ENCODE measurements at regions not wholly inside any gene's neighbourhood (a gene's known extent, or its start where the extent isn't known, plus 50 kb on each side); places are given as distances from the start of the nearest gene placed in this dataset.
A peak's percentile ranks its signal among the peaks of the same experiment; 100 is the strongest.

DNA sequence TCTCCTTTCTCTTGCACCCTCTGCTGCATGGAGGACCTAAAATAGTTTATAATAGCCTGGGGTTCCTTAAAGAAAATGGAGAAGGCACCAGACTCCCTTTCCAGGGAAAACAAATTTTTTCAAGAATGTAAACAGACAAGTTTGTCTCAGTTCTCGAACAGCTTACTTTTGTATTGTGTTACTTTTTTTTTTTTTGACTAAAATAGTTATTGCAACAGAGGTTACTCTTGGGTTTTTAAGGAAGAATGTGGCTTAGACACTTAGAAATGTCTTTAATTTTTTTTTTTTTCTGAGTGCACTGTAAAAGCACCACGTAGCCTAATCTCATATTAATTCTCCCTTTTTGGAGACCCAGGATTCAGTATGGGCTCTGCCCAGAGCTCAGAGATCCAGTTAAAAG, 148.7 kb upstream of the CARMIL1 start:
- no peaks in the 10 kb centered on the region for H3K27me3 ChIP-seq (ENCODE audit: control insufficient read depth in 3 of 3, insufficient read depth in 3 of 3, low read length in 2 of 3)
- peaks cover 0 to 5% (median 0%) of the 10 kb centered on the region in 4 donors for H3K9me3 ChIP-seq (ENCODE audit: control insufficient read depth in 4 of 4, insufficient read depth in 3 of 4, low read length in 3 of 4)
- peaks cover 2 to 5% (median 3%) of the 10 kb centered on the region in 4 donors for H3K36me3 ChIP-seq (ENCODE audit: control insufficient read depth in 4 of 4, insufficient read depth in 4 of 4, low read length in 4 of 4)
- no peak for ATAC-seq (ENCODE audit: insufficient read depth, low FRiP score)
- no peak overlapping the region for H3K9ac ChIP-seq (ENCODE audit: insufficient read depth in 1 of 2, low read length in 2 of 2)
- H3K4me1 ChIP-seq (ENCODE audit: control insufficient read depth in 5 of 5, insufficient read depth in 5 of 5, low read length in 5 of 5) = no peaks in the 10 kb centered on the region
- DNase-seq = peak in 2 of 3 donors; percentile 54 to 55
- 5 to 13% methylated on average over 2 of the region's 2 CpGs for WGBS, 2 donors
- TF ChIP-seq, protein P1, sequence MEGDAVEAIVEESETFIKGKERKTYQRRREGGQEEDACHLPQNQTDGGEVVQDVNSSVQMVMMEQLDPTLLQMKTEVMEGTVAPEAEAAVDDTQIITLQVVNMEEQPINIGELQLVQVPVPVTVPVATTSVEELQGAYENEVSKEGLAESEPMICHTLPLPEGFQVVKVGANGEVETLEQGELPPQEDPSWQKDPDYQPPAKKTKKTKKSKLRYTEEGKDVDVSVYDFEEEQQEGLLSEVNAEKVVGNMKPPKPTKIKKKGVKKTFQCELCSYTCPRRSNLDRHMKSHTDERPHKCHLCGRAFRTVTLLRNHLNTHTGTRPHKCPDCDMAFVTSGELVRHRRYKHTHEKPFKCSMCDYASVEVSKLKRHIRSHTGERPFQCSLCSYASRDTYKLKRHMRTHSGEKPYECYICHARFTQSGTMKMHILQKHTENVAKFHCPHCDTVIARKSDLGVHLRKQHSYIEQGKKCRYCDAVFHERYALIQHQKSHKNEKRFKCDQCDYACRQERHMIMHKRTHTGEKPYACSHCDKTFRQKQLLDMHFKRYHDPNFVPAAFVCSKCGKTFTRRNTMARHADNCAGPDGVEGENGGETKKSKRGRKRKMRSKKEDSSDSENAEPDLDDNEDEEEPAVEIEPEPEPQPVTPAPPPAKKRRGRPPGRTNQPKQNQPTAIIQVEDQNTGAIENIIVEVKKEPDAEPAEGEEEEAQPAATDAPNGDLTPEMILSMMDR (IDR thresholded peaks at IDR 0.05; ENCODE audit: control extremely low read depth, extremely low read depth) = no peak
- no peak overlapping the region for H3K27ac ChIP-seq (ENCODE audit: low read depth in 1 of 2, low read length in 1 of 2)
- H3K4me3 ChIP-seq = no peak overlapping the region

DNA sequence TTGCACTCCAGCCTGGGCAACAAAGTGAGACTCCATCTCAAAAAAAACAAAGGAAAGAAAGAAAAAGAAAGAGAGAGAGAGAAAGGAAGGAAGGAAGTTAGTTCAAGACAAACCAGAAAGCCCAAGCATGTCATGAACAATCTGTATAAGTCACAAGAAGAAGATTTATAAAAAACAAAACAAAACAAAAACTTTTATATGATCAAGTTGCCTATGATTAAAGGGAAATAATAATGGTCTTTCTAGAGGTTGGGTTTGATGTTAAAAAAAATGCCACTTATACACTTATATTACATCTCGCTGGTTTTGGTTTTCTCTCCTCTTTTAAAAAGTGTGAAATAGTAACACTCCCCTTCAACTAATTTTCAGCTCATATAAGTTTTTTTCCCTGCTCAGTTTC, 146.2 kb upstream of the CARMIL1 start:
- H3K9ac ChIP-seq (ENCODE audit: insufficient read depth in 1 of 2, low read length in 2 of 2) = no peak overlapping the region
- TF ChIP-seq, protein P1 (IDR thresholded peaks at IDR 0.05; ENCODE audit: control extremely low read depth, extremely low read depth) = no peak
- H3K4me1 ChIP-seq (ENCODE audit: control insufficient read depth in 5 of 5, insufficient read depth in 5 of 5, low read length in 5 of 5) = peaks cover 0 to 6% (median 3%) of the 10 kb centered on the region in 5 donors
- no peak overlapping the region for H3K4me3 ChIP-seq
- no peak for DNase-seq
- no peak overlapping the region for H3K27ac ChIP-seq (ENCODE audit: low read depth in 1 of 2, low read length in 1 of 2)
- no peak for ATAC-seq (ENCODE audit: insufficient read depth, low FRiP score)
- H3K9me3 ChIP-seq (ENCODE audit: control insufficient read depth in 4 of 4, insufficient read depth in 3 of 4, low read length in 3 of 4) = peaks cover 0 to 5% (median 0%) of the 10 kb centered on the region in 4 donors
- H3K36me3 ChIP-seq (ENCODE audit: control insufficient read depth in 4 of 4, insufficient read depth in 4 of 4, low read length in 4 of 4) = peaks cover 0 to 4% (median 2%) of the 10 kb centered on the region in 4 donors
- WGBS, 2 donors = 92 to 96% methylated on average over 1 of the region's 1 CpG
- H3K27me3 ChIP-seq (ENCODE audit: control insufficient read depth in 3 of 3, insufficient read depth in 3 of 3, low read length in 2 of 3) = no peaks in the 10 kb centered on the region

DNA sequence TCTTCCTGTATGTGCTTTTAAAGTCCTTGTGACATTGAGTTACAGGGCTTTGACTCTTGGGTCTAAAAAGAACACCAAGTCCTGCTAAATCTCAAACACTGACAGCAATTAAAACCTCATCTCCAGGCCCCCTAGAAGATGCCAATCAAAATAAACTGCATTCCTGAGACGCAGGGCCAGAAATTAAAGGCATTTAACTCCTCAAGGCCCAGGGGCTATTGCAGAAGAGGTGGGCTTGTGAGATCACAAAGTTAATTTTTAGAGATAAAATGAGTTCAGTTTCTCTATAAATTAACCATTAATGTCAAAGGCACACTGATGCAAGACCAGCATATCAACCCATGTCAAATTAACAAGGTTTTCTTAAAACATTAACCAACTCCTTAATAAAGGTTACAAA, 145.6 kb upstream of the CARMIL1 start:
- ATAC-seq (ENCODE audit: insufficient read depth, low FRiP score) = no peak
- Histone ChIP-seq H3K4me1 (ENCODE audit: control insufficient read depth in 5 of 5, insufficient read depth in 5 of 5, low read length in 5 of 5) (peaks cover 0 to 11% (median 3%) of the 10 kb centered on the region in 5 donors), H3K27ac (ENCODE audit: low read depth in 1 of 2, low read length in 1 of 2) (no peak overlapping the region), H3K9ac (ENCODE audit: insufficient read depth in 1 of 2, low read length in 2 of 2) (no peak overlapping the region), H3K4me3 (no peak overlapping the region), H3K27me3 (ENCODE audit: control insufficient read depth in 3 of 3, insufficient read depth in 3 of 3, low read length in 2 of 3) (no peaks in the 10 kb centered on the region), H3K9me3 (ENCODE audit: control insufficient read depth in 4 of 4, insufficient read depth in 3 of 4, low read length in 3 of 4) (peaks cover 0 to 5% (median 0%) of the 10 kb centered on the region in 4 donors), H3K36me3 (ENCODE audit: control insufficient read depth in 4 of 4, insufficient read depth in 4 of 4, low read length in 4 of 4) (peaks cover 0 to 4% (median 2%) of the 10 kb centered on the region in 4 donors)
- TF ChIP-seq, protein P1 (IDR thresholded peaks at IDR 0.05; ENCODE audit: control extremely low read depth, extremely low read depth) = no peak
- WGBS, 2 donors = 39 to 66% methylated on average over 1 of the region's 1 CpG
- no peak for DNase-seq

DNA sequence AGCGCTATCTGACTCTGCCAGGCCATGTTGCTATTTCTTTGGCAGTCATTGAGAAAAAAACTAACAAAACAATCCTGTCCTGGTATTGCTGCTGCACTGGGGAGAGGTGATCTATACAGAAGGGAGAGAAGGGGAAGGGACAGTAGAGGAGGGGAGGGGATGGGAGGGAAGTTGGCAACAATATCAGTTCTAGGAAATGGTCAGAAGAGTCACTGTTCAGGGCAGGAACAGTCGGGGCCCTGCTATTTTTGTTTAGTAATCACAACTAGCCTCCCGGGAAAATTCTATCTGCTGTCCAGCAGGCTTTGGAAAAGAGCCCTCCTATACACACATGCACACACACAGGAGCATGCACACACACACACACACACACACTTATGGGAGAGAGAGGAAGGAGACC, 142.3 kb upstream of the CARMIL1 start:
- DNase-seq (peak in 2 of 3 donors; percentile 33 to 68), ATAC-seq (ENCODE audit: insufficient read depth, low FRiP score) (no peak)
- peak overlapping the region; percentile 41 to 63 for H3K27ac ChIP-seq (ENCODE audit: low read depth in 1 of 2, low read length in 1 of 2)
- TF ChIP-seq, protein P1 (IDR thresholded peaks at IDR 0.05; ENCODE audit: control extremely low read depth, extremely low read depth) = no peak
- no peaks in the 10 kb centered on the region for H3K27me3 ChIP-seq (ENCODE audit: control insufficient read depth in 3 of 3, insufficient read depth in 3 of 3, low read length in 2 of 3)
- H3K4me1 ChIP-seq (ENCODE audit: control insufficient read depth in 5 of 5, insufficient read depth in 5 of 5, low read length in 5 of 5) = peaks cover 0 to 16% (median 3%) of the 10 kb centered on the region in 5 donors
- WGBS, 2 donors = 21 to 29% methylated on average over 3 of the region's 3 CpGs
- peak overlapping the region in 1 of 2 donors; percentile 26 for H3K9ac ChIP-seq (ENCODE audit: insufficient read depth in 1 of 2, low read length in 2 of 2)
- peaks cover 0 to 5% (median 0%) of the 10 kb centered on the region in 4 donors for H3K9me3 ChIP-seq (ENCODE audit: control insufficient read depth in 4 of 4, insufficient read depth in 3 of 4, low read length in 3 of 4)
- no peak overlapping the region for H3K4me3 ChIP-seq
- H3K36me3 ChIP-seq (ENCODE audit: control insufficient read depth in 4 of 4, insufficient read depth in 4 of 4, low read length in 4 of 4) = peaks cover 0 to 4% (median 0%) of the 10 kb centered on the region in 4 donors

All from lung (tissue), 11 donors.